ENCODE measurements at regions not wholly inside any gene's neighbourhood (a gene's known extent, or its start where the extent isn't known, plus 50 kb on each side); places are given as distances from the start of the nearest gene placed in this dataset.

- Histone ChIP-seq H3K9me2 (ENCODE audit: insufficient read depth) (no peaks in the 10 kb centered on the region), H3K27me3 (ENCODE audit: insufficient read depth, low read length) (peaks cover 12% of the 10 kb centered on the region; the same call in 1 of the 2 replicates), H3K9me3 (ENCODE audit: control insufficient read depth in 1 of 2, insufficient read depth in 1 of 2, low read depth in 1 of 2, low read length in 2 of 2) (no peaks in the 10 kb centered on the region), H3K9ac (ENCODE audit: low read length) (no peak overlapping the region), H3K36me3 (ENCODE audit: control insufficient read depth in 1 of 2, insufficient read depth in 2 of 2, low read length in 2 of 2) (no peaks in the 10 kb centered on the region), H3K4me2 (ENCODE audit: low read length) (no peak overlapping the region), H3K79me2 (ENCODE audit: insufficient read depth, low read length) (no peaks in the 10 kb centered on the region), H3K27ac (ENCODE audit: low read depth, low read length) (no peak overlapping the region), H3K4me3 (replicated peaks in 1 of 2; ENCODE audit: low read depth in 1 of 2, low read length in 2 of 2) (no peak overlapping the region), H3K4me1 (ENCODE audit: control insufficient read depth in 1 of 2, insufficient read depth in 2 of 2, low read length in 2 of 2) (no peaks in the 10 kb centered on the region), H4K20me1 (ENCODE audit: insufficient read depth) (no peaks in the 10 kb centered on the region), H2AFZ (ENCODE audit: low read depth, low read length, poor library complexity, severe bottlenecking) (no peak overlapping the region)
- RAD21 ChIA-PET (ENCODE audit: low non-redundant PET in 1 of 2, low total read pairs in 2 of 2, uncharacterized antibody in 2 of 2, unreplicated experiment in 2 of 2) = no interaction called here
- intact Hi-C loops (cut with micrococcal nuclease) = no loop called here
- CTCF ChIA-PET = interaction anchor here (1.2 kb wide), 1 partner anchor 224 kb away, joined by 7 read pairs; no protein-coding TSS in a partner anchor
- TF ChIP-seq ELF1 (IDR thresholded peaks at IDR 0.05; ENCODE audit: borderline replicate concordance, low read depth) (no peak), EGR1 (IDR thresholded peaks at IDR 0.05; ENCODE audit: low read depth) (no peak), ZBTB33 (IDR thresholded peaks at IDR 0.05; ENCODE audit: extremely low read depth, insufficient replicate concordance, low read length) (no peak), JUND (IDR thresholded peaks at IDR 0.05) (no peak), EZH2 (IDR thresholded peaks at IDR 0.05) (no peak), RAD21 (IDR thresholded peaks at IDR 0.05; ENCODE audit: low read depth) (no peak), POLR2AphosphoS5 (IDR thresholded peaks at IDR 0.05; ENCODE audit: low read depth, low read length) (no peak), FOSL1 (IDR thresholded peaks at IDR 0.05; ENCODE audit: low read depth) (no peak), YY1 (IDR thresholded peaks at IDR 0.05; ENCODE audit: extremely low read depth, insufficient replicate concordance, low read depth, low read length) (no peak), POLR2A (IDR thresholded peaks at IDR 0.05; ENCODE audit: borderline replicate concordance, extremely low read depth, insufficient read depth, insufficient read length) (no peak), CBX3 (IDR thresholded peaks at IDR 0.05; ENCODE audit: low read depth) (no peak), TCF7L2 (IDR thresholded peaks at IDR 0.05; ENCODE audit: borderline replicate concordance, extremely low read depth, insufficient read depth, insufficient read length) (no peak), CEBPB (IDR thresholded peaks at IDR 0.05; ENCODE audit: low read depth) (no peak), ZNF274 (IDR thresholded peaks at IDR 0.05; ENCODE audit: low read depth, low read length) (no peak), SP1 (IDR thresholded peaks at IDR 0.05; ENCODE audit: low read depth) (no peak)
- TF ChIP-seq, protein P1, sequence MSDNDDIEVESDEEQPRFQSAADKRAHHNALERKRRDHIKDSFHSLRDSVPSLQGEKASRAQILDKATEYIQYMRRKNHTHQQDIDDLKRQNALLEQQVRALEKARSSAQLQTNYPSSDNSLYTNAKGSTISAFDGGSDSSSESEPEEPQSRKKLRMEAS (IDR thresholded peaks at IDR 0.05) = no peak
- TF ChIP-seq, protein P2, sequence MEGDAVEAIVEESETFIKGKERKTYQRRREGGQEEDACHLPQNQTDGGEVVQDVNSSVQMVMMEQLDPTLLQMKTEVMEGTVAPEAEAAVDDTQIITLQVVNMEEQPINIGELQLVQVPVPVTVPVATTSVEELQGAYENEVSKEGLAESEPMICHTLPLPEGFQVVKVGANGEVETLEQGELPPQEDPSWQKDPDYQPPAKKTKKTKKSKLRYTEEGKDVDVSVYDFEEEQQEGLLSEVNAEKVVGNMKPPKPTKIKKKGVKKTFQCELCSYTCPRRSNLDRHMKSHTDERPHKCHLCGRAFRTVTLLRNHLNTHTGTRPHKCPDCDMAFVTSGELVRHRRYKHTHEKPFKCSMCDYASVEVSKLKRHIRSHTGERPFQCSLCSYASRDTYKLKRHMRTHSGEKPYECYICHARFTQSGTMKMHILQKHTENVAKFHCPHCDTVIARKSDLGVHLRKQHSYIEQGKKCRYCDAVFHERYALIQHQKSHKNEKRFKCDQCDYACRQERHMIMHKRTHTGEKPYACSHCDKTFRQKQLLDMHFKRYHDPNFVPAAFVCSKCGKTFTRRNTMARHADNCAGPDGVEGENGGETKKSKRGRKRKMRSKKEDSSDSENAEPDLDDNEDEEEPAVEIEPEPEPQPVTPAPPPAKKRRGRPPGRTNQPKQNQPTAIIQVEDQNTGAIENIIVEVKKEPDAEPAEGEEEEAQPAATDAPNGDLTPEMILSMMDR (IDR thresholded peaks at IDR 0.05 in 2 of 3, conservative IDR thresholded peaks at IDR 0.05 in 1 of 3; ENCODE audit: borderline replicate concordance in 1 of 3, insufficient read depth in 1 of 3, low read depth in 2 of 3, low read length in 2 of 3) = no peak
- TF ChIP-seq, protein P3, sequence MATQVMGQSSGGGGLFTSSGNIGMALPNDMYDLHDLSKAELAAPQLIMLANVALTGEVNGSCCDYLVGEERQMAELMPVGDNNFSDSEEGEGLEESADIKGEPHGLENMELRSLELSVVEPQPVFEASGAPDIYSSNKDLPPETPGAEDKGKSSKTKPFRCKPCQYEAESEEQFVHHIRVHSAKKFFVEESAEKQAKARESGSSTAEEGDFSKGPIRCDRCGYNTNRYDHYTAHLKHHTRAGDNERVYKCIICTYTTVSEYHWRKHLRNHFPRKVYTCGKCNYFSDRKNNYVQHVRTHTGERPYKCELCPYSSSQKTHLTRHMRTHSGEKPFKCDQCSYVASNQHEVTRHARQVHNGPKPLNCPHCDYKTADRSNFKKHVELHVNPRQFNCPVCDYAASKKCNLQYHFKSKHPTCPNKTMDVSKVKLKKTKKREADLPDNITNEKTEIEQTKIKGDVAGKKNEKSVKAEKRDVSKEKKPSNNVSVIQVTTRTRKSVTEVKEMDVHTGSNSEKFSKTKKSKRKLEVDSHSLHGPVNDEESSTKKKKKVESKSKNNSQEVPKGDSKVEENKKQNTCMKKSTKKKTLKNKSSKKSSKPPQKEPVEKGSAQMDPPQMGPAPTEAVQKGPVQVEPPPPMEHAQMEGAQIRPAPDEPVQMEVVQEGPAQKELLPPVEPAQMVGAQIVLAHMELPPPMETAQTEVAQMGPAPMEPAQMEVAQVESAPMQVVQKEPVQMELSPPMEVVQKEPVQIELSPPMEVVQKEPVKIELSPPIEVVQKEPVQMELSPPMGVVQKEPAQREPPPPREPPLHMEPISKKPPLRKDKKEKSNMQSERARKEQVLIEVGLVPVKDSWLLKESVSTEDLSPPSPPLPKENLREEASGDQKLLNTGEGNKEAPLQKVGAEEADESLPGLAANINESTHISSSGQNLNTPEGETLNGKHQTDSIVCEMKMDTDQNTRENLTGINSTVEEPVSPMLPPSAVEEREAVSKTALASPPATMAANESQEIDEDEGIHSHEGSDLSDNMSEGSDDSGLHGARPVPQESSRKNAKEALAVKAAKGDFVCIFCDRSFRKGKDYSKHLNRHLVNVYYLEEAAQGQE (IDR thresholded peaks at IDR 0.05; ENCODE audit: low read depth) = no peak
- ATAC-seq (no peak), DNase-seq (ENCODE audit: low read depth, low spot score) (no peak)
- BruUV-seq (replicated peaks) = no TSS peak
- POLR2A ChIA-PET = no interaction called here
Observed at GRCh38 chr10:124219655-124220054, 126.3 kb upstream of the CHST15 start.
